Forelimb muscle (tissue), 1 donor: ENCODE measurements at regions not wholly inside any gene's neighbourhood (a gene's known extent, or its start where the extent isn't known, plus 50 kb on each side); places are given as distances from the start of the nearest gene placed in this dataset.
"Not testable (repeated sequence)": the region's sequence is repeated elsewhere in the genome, so short reads cannot be mapped to it uniquely, and the experiment has no call there.

ENCODE experiments used
- DNase-seq: peaks from one replicate; pipeline ENCODE4 v3.0.0-alpha.2; 2013; ENCODE audit warnings: low read depth

DNA sequence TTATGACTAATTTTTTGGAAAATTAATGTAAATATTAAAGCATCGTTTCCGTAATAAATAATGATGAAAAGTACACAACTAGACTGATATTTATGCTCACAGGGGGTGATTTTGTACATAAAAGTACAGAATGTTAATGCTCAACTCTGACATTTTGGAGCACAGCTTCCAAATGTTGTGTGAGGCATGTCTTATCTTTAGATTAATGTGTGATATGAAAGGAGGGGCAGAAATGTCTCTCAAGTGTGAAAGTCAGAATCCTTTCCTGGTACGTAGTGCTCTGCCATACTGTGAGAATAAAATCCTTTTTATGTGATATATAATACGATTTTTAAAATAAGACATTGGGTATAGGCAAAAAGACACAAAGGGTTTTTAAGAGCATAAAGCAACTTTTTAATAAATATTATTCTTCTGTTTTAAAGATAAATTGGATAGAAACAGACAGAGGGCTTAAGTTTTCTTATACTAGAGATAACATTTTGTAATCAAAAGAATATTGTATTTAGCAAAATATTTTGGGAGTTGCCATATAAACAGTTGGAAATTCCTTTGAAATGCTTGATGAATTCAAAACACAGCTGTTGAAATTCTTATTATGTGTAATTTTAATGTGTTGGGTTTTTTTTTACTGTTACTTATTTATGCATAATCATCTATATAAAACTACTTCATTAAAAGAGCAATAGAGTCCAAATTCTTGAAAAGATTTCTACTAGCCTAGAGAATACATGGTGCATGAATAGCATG is 389.7 kb downstream of the RAP2B start:
- no peak for DNase-seq

GRCh38 chr3:153552887-153553604 is 391.0 kb downstream of the RAP2B start:
- DNase-seq, result no peak

- DNase-seq, result no peak
Observed at GRCh38 chr3:153553605-153553945, 391.5 kb downstream of the RAP2B start.

DNA sequence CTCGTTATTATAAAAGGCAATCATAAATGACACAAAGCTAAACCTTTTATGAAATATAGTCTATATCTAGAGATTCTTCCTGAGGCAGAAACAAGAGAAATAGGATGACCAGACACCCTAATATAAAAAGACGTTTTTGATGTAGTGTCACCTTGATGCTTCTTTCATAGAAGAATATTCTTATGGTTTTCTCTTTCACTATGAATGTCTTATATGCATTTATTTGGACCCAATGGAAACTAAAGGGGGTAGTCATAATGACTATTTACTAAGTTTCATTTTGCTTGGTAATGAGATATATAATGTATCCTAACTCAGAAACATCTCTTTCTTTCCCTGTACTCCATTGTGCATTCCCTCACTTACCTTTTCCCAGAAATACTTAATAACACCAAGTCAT is 393.9 kb downstream of the RAP2B start:
- no peak for DNase-seq

- DNase-seq, result not testable (repeated sequence)
Observed at GRCh38 chr3:153559366-153559765, 397.3 kb downstream of the RAP2B start.

DNA sequence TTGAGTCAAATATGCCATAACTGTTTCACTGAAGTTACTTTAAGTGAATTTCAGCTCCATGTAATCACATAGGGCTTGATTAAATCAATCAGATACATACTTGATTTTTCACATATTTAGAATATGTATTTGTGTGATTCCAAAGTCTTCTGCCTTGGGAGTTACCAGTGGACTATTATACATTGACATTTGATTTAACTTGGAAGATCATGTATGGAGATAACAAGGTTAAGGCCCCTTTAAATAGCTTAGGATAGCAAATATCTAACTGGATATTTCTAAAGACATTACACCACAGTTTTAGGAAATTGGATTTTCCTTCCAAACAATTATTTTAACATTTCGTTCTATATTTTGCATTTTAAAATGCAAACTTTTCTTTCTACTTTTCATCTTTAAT is 405.0 kb downstream of the RAP2B start:
- no peak for DNase-seq

- no peak for DNase-seq
Observed at GRCh38 chr3:153567556-153567955, 405.5 kb downstream of the RAP2B start.

GRCh38 chr3:153570481-153570880 is 408.5 kb downstream of the RAP2B start:
- DNase-seq, result not testable (repeated sequence)

DNA sequence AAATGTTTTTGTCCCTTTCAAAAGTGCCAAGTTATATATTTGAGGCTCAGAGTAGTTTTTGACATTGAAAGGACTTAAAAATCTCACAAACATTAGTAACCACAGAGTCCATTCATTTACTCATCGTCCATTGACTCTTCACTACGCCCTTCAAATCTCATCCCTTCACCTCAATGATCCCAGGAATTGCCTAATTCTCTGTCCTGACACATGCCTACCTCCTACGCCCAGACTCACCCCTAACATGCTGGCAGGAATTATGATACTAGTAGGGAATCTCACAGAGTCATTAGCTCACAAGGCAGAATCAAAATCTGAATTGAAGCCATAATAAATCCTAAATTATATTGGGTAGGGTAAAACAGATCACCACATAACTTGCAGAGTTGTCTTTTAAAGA is 410.1 kb downstream of the RAP2B start:
- no peak for DNase-seq

GRCh38 chr3:153572654-153573053 is 410.6 kb downstream of the RAP2B start:
- no peak for DNase-seq

GRCh38 chr3:153573481-153573880 is 411.5 kb downstream of the RAP2B start:
- DNase-seq, result no peak

GRCh38 chr3:153574445-153574844 is 412.4 kb downstream of the RAP2B start:
- no peak for DNase-seq

DNA sequence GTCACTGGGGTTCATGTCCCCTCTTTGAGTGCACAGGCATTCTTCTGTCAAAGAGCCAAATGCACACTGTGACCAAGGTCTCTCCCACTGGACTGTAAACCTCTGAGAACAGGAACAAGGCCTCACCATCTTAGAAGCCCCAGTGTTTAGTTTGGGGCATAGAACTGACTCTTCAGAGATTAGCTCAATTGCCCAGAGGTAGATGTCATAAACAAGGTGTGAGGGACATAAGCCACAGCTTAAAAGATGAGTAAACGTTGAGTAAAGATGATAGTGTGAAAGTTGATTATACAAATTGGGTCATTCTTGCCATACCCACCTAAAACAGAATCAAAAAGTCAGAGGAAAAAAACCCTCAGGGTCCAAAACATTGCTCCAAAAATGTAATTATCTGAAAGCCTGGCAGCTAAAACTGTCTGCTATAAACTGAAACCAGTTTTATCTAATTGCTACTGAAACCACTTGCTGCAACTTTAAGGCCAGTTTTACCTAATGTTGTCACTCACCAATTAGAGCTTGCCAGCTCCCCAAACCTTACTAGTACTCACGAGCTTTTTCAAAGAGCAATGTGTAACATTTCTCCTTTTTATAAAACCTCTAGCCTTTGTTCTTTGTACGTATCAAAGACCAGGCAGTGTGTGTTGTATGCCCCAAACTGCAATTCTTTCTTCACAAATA is 415.2 kb downstream of the RAP2B start:
- DNase-seq, result no peak

- DNase-seq, result no peak
Observed at GRCh38 chr3:153578046-153578445, 416.0 kb downstream of the RAP2B start.

DNA sequence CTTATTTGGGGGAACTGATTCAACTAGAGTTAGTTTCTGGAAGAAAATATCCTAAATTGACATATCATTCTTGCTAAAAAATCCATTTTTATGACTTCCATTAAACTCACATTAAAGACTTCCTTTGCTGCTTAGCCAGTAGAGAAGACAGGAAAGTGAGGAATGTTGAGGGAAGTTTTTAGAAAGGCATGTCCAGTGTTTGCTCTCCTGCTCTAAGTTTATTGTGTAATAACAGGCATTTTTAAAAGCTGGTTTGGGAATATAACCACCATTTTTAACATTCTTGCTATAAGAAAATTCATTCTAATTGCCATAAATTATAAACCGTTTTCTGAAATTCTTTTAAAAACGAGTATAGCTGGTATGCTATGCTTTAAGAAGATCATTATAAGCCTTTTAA is 428.0 kb downstream of the RAP2B start:
- no peak for DNase-seq

- no peak for DNase-seq
Observed at GRCh38 chr3:153591561-153592245, 429.7 kb downstream of the RAP2B start.

- no peak for DNase-seq
Observed at GRCh38 chr3:153595186-153595815, 433.3 kb downstream of the RAP2B start.

DNA sequence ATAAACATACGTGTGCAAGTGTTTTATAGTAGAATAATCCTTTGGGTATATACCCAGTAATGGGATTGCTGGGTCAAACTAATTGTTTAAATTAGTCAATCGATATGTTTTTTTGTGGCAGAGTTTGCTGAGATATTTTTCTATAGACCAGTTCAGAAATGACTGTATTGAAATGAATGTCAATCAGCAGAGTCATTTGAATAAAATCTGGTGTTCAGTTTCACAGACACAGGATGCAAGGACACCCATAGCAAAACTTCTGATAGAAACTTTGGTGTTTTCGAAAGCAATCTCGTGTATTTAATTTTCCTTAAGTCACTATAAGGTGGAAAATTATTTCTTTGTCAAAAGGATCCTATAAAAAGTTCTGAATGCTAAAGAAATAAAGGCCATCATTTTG is 434.4 kb downstream of the RAP2B start:
- DNase-seq, result no peak

- no peak for DNase-seq
Observed at GRCh38 chr3:153599685-153600084, 437.7 kb downstream of the RAP2B start.

DNA sequence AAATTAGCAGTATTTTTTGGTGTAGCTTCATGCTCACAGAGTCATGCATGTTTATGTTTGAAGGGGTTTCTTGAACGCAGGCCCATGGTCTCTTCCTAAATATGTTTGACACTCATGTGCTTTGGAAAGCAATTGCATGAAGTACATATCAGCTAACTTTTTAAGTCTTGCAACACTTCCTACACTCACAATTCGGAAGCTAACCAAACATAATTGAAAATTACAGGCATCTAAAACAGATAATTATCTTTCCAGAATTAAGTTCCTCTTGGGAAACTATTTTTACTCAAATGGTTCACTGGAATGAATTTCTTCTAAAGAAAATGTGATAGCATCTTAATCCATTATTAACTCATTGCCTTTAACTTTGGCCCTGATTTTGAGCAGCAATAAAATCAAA is 438.9 kb downstream of the RAP2B start:
- DNase-seq, result no peak

GRCh38 chr3:153601374-153601853 is 439.4 kb downstream of the RAP2B start:
- no peak for DNase-seq

DNA sequence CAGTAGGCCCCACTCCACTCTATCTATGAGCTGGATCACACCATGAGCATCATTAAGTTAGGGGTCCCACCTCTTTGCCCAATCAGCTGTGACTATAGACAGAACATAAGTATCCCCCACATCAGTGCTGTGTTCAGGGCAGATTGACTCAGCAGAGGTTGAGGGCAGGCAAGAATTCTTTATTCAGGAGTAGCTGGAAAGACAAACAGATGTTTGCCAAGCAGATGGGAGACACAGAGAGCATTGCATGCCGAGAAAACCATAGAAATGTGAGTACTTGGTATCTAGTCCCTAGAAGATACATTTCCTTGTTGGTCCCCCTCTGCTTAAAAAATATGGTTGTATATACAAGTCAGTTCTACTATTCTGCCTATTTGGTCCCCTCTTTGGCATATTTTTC is 440.8 kb downstream of the RAP2B start:
- DNase-seq, result no peak
